GM13977 (cell line): ENCODE measurements at regions not wholly inside any gene's neighbourhood (a gene's known extent, or its start where the extent isn't known, plus 50 kb on each side); places are given as distances from the start of the nearest gene placed in this dataset.

ENCODE experiments used
- DNase-seq: peaks from one replicate; pipeline ENCODE4 v3.0.0; 2012; ENCODE audit warnings: low spot score
- in situ Hi-C: fragments of 300-500 bp; cut with MboI; formaldehyde crosslinking; loops from one replicate; pipeline ENCODE4 v1.12.0; 2022; ENCODE audit warnings: low sequenced_read_pairs, low pct_unique_long_range_greater_than_20kb, mixed read lengths, inconsistent platforms; ENCODE audit not compliant: unreplicated experiment
- TF ChIP-seq, protein P1 (sequence below): IDR thresholded peaks from 2 replicates; pipeline ENCODE4 v1.5.1; 2012; ENCODE audit warnings: mild to moderate bottlenecking, control low read depth; ENCODE audit not compliant: insufficient read depth; ENCODE audit errors: extremely low read depth, missing control alignments

DNA sequence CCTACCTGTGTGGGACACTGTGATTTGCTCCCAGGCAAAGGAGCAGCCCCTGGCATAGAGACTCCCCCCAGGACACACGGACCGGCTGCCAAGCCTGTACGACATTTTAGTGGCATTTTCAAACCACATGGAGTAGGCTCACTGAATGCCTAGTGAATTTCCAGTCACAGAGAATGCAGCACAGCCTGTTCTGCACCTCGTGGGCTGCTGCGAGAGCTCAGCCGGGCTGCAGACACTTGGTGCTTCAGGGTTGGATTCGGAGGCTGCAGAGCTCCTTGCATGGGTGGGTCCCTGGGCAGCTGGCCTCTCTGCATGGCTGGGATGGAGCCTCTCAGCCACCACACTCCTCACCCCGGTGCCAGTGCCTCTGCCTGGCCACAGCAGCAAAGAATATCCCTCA, 51.2 kb upstream of the HNF1B start:
- TF ChIP-seq, protein P1, sequence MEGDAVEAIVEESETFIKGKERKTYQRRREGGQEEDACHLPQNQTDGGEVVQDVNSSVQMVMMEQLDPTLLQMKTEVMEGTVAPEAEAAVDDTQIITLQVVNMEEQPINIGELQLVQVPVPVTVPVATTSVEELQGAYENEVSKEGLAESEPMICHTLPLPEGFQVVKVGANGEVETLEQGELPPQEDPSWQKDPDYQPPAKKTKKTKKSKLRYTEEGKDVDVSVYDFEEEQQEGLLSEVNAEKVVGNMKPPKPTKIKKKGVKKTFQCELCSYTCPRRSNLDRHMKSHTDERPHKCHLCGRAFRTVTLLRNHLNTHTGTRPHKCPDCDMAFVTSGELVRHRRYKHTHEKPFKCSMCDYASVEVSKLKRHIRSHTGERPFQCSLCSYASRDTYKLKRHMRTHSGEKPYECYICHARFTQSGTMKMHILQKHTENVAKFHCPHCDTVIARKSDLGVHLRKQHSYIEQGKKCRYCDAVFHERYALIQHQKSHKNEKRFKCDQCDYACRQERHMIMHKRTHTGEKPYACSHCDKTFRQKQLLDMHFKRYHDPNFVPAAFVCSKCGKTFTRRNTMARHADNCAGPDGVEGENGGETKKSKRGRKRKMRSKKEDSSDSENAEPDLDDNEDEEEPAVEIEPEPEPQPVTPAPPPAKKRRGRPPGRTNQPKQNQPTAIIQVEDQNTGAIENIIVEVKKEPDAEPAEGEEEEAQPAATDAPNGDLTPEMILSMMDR, result no peak
- DNase-seq, result no peak
- in situ Hi-C loops, result no loop called here
